Right atrium auricular region (tissue), 2 donors: ENCODE measurements at regions not wholly inside any gene's neighbourhood (a gene's known extent, or its start where the extent isn't known, plus 50 kb on each side); places are given as distances from the start of the nearest gene placed in this dataset.

Experiments used
- DNase-seq: peaks from one replicate; pipeline ENCODE4 v3.0.0-alpha.2; 2019; ENCODE audit warnings: low spot score
- H3K27ac ChIP-seq, 2 donors: fragments of 200-600 bp; sonication (generic); 1 replicate in 1 of 2; 2 replicates in 1 of 2; pipeline ENCODE4 v1.5.1; 2016 to 2019
- H3K27me3 ChIP-seq, 2 donors: fragments of 200-600 bp; sonication (generic); one replicate each; pipeline versions ENCODE4 v1.5.1 to v1.6.0; 2017 to 2019
- H3K36me3 ChIP-seq: fragments of 200-600 bp; sonication (generic); one replicate; pipeline ENCODE4 v1.5.1; 2016
- H3K4me1 ChIP-seq, 2 donors: fragments of 200-600 bp; sonication (generic); one replicate each; pipeline versions ENCODE4 v1.5.1 to v1.6.0; 2017 to 2019
- H3K4me3 ChIP-seq, 2 donors: fragments of 200-600 bp; sonication (generic); 1 replicate in 1 of 2; 2 replicates in 1 of 2; pipeline ENCODE4 v1.5.1; 2017 to 2019; ENCODE audit warnings: mild to moderate bottlenecking in 1 of 2, moderate library complexity in 1 of 2
- H3K9me3 ChIP-seq, 2 donors: fragments of 200-600 bp; sonication (generic); one replicate each; pipeline ENCODE4 v1.5.1; 2019
- CTCF ChIP-seq, 2 donors: fragments of 200-600 bp; sonication (generic); IDR thresholded peaks; one replicate each; pipeline ENCODE4 v1.5.1; 2019; ENCODE audit warnings: antibody characterized with exemption in 2 of 2

GRCh38 chr10:111278266-111278665 lies 201.4 kb downstream of the ADRA2A start:
- Histone ChIP-seq H3K27me3 (no peaks in the 10 kb centered on the region), H3K4me3 (no peak overlapping the region), H3K36me3 (no peaks in the 10 kb centered on the region), H3K27ac (no peak overlapping the region), H3K4me1 (no peaks in the 10 kb centered on the region), H3K9me3 (no peaks in the 10 kb centered on the region)
- no peak for DNase-seq
- TF ChIP-seq CTCF (IDR thresholded peaks at IDR 0.05): no peak

GRCh38 chr10:111281516-111281915 lies 204.7 kb downstream of the ADRA2A start:
- Histone ChIP-seq H3K4me1 (no peaks in the 10 kb centered on the region), H3K36me3 (no peaks in the 10 kb centered on the region), H3K4me3 (no peak overlapping the region), H3K9me3 (no peaks in the 10 kb centered on the region), H3K27ac (no peak overlapping the region), H3K27me3 (no peaks in the 10 kb centered on the region)
- no peak for DNase-seq
- TF ChIP-seq CTCF (IDR thresholded peaks at IDR 0.05): peak in 1 of 2 donors; percentile 49

GRCh38 chr10:111289461-111289860 lies 212.6 kb downstream of the ADRA2A start:
- no peaks in the 10 kb centered on the region for H3K36me3 ChIP-seq
- TF ChIP-seq CTCF (IDR thresholded peaks at IDR 0.05): no peak
- no peak overlapping the region for H3K4me3 ChIP-seq
- no peaks in the 10 kb centered on the region for H3K4me1 ChIP-seq
- H3K27ac ChIP-seq: no peak overlapping the region
- DNase-seq: no peak
- no peaks in the 10 kb centered on the region for H3K9me3 ChIP-seq
- no peaks in the 10 kb centered on the region for H3K27me3 ChIP-seq

- Histone ChIP-seq H3K27me3 (no peaks in the 10 kb centered on the region), H3K4me1 (no peaks in the 10 kb centered on the region), H3K9me3 (no peaks in the 10 kb centered on the region), H3K27ac (no peak overlapping the region), H3K4me3 (no peak overlapping the region), H3K36me3 (no peaks in the 10 kb centered on the region)
- DNase-seq: no peak
- TF ChIP-seq CTCF (IDR thresholded peaks at IDR 0.05): no peak
Observed at GRCh38 chr10:111290649-111291048, 213.8 kb downstream of the ADRA2A start.

GRCh38 chr10:111295788-111296187 lies 219.0 kb downstream of the ADRA2A start:
- Histone ChIP-seq H3K9me3 (no peaks in the 10 kb centered on the region), H3K4me3 (no peak overlapping the region), H3K27ac (no peak overlapping the region), H3K27me3 (no peaks in the 10 kb centered on the region), H3K36me3 (no peaks in the 10 kb centered on the region), H3K4me1 (no peaks in the 10 kb centered on the region)
- no peak for DNase-seq
- no peak for TF ChIP-seq CTCF (IDR thresholded peaks at IDR 0.05)

GRCh38 chr10:111297351-111297848 lies 220.6 kb downstream of the ADRA2A start:
- no peak for DNase-seq
- no peak for TF ChIP-seq CTCF (IDR thresholded peaks at IDR 0.05)
- no peak overlapping the region for H3K27ac ChIP-seq
- H3K4me3 ChIP-seq: no peak overlapping the region
- no peaks in the 10 kb centered on the region for H3K27me3 ChIP-seq
- H3K4me1 ChIP-seq: no peaks in the 10 kb centered on the region
- H3K36me3 ChIP-seq: no peaks in the 10 kb centered on the region
- H3K9me3 ChIP-seq: no peaks in the 10 kb centered on the region
